G401 (cell line): ENCODE measurements at regions not wholly inside any gene's neighbourhood (a gene's known extent, or its start where the extent isn't known, plus 50 kb on each side); places are given as distances from the start of the nearest gene placed in this dataset.
"Not testable (repeated sequence)": the region's sequence is repeated elsewhere in the genome, so short reads cannot be mapped to it uniquely, and the experiment has no call there.

ENCODE experiments used
- DNase-seq: peaks from one replicate; pipeline ENCODE4 v3.0.0-alpha.2; 2015; ENCODE audit warnings: low spot score
- in situ Hi-C: cut with HindIII; loops from 2 replicates; pipeline ENCODE4 v1.10.0; 2016; ENCODE audit warnings: low sequenced_read_pairs, mixed read lengths

DNA sequence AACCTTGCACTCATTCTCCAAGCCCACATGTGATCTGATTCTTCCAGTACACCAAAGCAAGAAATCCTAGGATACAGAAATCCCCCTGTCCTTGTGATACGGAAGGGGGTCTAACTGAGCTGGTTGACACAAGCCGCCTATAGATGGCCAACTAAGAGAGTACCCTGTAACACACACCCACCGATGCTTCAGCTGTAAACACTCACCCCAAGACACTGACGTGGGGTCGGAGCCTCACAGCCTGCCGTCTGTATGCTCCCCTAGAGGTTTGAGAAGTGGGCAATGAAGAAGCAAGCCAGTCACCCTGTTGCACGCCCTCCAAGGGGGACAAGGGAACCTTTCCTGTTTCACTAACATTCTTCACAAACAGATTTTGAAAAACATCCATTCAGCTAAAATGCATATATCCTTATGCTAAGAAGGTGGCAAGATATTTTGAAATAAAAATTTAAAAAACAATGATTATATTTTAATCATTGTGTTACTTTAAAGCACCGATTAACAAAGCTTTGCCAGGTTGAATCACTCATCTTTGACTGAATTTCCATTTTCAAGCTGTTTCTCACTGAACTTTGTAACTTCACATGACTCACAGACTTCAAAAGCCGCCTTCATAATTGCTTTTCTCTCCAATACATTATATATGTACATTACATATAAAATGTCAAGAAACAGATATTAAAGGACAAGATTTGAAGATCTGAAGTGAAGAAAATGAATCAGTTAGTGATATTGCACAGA lies 329.3 kb downstream of the ARL4A start:
- no peak for DNase-seq
- in situ Hi-C loops, result no loop called here

GRCh38 chr7:13017333-13017857 lies 330.0 kb downstream of the ARL4A start:
- no peak for DNase-seq

DNA sequence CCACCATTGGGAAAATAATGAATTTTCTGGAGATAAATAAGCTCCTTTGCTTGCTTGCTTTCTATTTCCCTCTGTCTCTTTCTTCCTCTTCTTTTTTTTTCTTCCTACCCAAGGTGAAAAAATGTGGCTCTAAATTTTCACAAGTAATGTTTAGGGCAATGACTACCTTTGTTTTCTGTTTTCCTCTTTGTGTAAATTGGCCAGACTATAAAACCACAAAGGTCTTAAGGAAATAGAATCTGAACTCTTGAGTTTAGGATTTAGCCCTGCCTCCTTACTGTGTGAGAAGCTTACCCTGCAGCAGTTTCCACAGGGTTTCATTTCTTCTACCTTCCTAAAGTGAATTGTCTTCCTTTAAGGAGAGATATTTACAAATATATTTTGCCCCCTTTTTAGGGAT lies 330.4 kb downstream of the ARL4A start:
- in situ Hi-C loops, result no loop called here
- DNase-seq, result no peak

More at GRCh38 chr7:13017333-13017857, 330.0 kb downstream of the ARL4A start:
- in situ Hi-C loops, result no loop called here

DNA sequence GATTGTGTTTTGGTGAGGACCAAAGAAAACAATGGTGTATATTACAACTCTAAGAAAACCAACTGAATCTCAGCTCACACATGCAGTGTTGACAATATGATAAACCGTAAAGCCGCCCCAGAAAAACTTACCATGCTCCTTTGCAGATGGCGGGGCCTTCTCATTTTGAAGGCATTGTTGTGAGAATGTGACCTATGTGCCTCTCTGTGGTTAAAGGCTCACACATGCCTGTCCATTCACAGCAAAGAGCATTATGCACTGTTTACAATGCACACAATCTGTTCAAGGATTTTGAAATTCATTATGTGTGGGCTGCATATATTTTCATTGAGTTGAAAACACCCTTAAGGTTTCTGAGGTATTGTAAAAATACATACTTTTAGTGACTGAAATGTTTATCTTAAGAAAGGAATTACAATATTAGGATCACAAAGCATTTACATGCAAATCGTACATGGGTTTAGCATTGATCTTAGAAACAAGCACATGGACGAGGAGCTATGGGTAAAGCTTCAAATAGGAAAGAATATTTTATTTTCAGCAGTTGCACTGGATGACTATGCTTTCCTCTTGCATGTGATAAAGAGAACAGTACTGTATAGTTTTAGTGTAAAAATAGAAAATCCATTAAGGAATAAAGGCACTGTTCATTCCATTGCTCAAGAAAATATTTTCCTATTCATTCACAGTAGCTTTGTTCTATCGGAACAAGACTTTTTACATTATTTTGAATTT lies 334.3 kb downstream of the ARL4A start:
- DNase-seq, result no peak
- in situ Hi-C loops, result no loop called here

- no peak for DNase-seq
- in situ Hi-C loops, result no loop called here
These were observed 336.8 kb downstream of the ARL4A start for GRCh38 chr7:13024121-13024674.

GRCh38 chr7:13025043-13025442 lies 337.6 kb downstream of the ARL4A start:
- in situ Hi-C loops, DNase-seq: not testable (repeated sequence)

GRCh38 chr7:13027321-13027720 lies 339.9 kb downstream of the ARL4A start:
- no peak for DNase-seq
- in situ Hi-C loops, result no loop called here

DNA sequence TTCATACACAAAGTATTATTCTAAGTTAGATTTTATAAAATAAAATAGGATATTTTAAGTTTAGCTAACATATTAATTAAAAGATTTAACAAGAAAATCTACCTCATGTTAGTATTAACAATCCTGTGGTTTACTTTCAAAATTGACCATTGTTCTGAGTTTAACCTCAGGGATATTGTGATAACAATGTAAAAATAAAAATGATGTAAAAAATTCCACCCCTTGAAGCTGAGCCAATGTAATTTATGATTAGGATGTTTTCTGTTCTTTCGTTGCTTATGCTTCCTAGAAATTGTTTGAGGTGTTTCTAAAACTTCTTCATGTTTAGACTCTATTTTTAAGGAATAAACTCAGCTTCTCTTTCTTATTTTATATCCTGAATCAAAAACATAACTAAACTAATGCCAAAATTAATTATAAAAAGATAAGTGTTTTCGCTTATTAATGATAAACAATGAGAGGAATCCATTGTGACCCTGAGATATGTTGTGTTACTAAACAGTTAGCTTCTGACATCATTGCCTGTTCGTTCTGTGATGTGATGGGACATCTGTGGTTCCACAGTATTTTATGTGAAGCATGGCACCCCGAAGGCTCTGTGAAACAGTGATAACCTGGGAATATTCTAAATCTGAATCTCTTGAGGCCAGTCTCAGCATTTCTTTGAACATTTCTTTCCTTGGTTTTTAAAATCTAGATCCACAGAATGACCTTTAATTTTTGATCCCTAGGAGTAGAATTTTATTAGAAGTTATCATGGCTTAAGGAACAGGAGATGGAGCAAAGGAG lies 340.8 kb downstream of the ARL4A start:
- in situ Hi-C loops, result no loop called here
- DNase-seq, result no peak

DNA sequence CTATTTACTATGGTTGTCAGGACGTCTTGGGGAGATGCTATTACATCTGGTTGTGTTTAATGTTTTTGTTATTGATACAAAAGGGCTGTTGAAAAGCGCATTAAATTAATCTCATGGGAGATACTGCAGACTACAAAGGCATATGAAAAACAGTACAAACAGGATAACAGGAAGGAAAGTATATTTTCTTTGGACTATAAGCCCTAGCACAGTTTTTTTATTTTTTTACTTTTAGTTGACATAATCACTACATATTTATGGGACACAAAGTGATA lies 341.3 kb downstream of the ARL4A start:
- in situ Hi-C loops, result no loop called here
- DNase-seq, result no peak

DNA sequence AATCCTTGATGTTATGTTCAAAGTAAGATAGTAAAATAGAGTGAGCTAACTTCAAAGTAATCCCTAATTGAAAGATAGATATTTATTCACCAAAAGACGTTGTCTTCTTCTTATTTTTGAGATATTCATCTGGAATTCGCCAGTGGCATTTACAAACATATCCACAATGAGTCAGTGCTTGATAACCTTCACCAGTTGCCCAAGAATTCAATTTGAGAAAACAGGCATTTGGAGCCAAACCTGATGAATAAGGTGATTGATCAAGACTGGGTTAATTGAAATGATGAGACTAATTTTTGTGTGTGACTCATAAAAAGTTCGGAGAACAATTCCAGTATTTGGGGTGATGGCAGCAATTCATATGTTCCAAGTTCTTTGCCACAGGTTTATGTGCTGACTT lies 344.0 kb downstream of the ARL4A start:
- in situ Hi-C loops, result no loop called here

GRCh38 chr7:13032084-13032483 lies 344.7 kb downstream of the ARL4A start:
- DNase-seq, result no peak
- in situ Hi-C loops, result no loop called here

More for the DNA sequence above, 344.0 kb downstream of the ARL4A start:
- DNase-seq, result no peak

- no peak for DNase-seq
- in situ Hi-C loops, result no loop called here
These were observed 345.1 kb downstream of the ARL4A start for GRCh38 chr7:13032576-13032975.

GRCh38 chr7:13034693-13035092 lies 347.3 kb downstream of the ARL4A start:
- DNase-seq, result no peak
- in situ Hi-C loops, result no loop called here

- DNase-seq, result no peak
- in situ Hi-C loops, result no loop called here
These were observed 347.8 kb downstream of the ARL4A start for GRCh38 chr7:13035233-13035632.

- DNase-seq, result no peak
- in situ Hi-C loops, result no loop called here
These were observed 348.9 kb downstream of the ARL4A start for GRCh38 chr7:13036256-13036780.

DNA sequence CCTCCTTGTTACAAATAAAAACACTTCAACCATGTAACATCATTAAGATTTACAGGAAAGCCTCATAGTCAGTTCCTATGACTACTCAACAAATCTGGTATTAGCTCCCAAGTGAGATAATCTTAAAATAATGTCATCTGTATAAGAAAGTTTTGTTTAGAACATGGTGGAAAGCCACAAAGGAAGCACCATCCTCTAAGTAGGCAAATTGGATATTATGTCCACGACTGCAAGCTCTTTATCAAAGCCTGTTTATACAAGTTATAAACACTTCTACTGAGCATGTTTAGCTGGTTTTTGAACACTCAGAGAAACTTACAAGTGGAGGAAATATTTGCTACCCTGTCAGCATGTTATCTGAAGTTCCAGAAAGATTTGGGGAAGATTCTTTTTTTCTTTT lies 349.8 kb downstream of the ARL4A start:
- in situ Hi-C loops, result no loop called here
- no peak for DNase-seq

- no peak for DNase-seq
- in situ Hi-C loops, result no loop called here
These were observed 354.0 kb downstream of the ARL4A start for GRCh38 chr7:13041368-13041988.

GRCh38 chr7:13042605-13043236 lies 355.3 kb downstream of the ARL4A start:
- no peak for DNase-seq
- in situ Hi-C loops, result no loop called here

GRCh38 chr7:13044309-13044708 lies 356.9 kb downstream of the ARL4A start:
- DNase-seq, result no peak

More at GRCh38 chr7:13044309-13044708, 356.9 kb downstream of the ARL4A start:
- in situ Hi-C loops, result no loop called here
